ENCODE measurements at regions not wholly inside any gene's neighbourhood (a gene's known extent, or its start where the extent isn't known, plus 50 kb on each side); places are given as distances from the start of the nearest gene placed in this dataset.
"Not testable (repeated sequence)": the region's sequence is repeated elsewhere in the genome, so short reads cannot be mapped to it uniquely, and the experiment has no call there.

DNA sequence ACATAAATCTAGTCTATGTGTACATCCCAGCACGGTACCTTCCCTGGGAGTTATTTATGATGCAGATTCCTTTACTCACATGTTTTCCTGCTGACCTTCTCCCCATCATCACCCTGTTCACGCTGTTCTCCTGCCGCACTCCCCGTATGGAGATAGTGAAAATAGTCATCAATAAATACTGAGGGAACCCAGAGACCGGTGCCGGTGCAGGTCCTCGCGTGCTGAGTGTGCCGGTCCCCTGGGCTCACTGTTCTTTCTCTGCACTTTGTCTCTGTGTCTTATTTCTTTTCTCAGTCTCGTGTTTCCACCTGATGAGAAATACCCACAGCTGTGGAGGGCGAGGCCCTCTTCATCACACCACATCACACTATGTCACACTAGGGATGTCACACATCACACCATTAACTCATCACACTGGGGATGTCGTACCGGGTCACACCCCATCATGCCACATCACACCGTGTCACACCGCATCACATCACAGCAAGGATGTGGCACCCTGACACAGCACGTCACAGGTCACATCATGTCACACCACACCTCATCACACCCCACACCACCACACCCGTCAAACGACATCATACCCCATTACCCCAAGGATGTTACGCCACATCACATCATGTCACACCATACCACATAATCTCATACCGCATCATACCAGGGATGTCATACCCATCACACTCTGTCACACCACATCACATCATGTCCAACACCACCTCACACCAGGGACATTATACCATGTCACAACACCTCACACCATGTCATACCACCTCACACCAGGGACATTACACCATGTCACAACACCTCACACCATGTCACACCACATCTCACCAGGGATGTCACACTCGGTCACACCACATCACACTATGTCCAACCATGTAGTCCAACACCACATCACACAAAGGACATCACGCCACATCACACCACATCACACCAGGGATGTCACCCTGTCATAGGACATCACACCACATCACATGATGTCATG, 207.0 kb downstream of the TMEM121 start:
- POLR2A ChIA-PET (ENCODE audit: low non-redundant PET) = no interaction called here
- no peak overlapping the region for H3K4me3 ChIP-seq (ENCODE audit: low read depth, low read length, poor library complexity, severe bottlenecking)
- TF ChIP-seq, protein P1, sequence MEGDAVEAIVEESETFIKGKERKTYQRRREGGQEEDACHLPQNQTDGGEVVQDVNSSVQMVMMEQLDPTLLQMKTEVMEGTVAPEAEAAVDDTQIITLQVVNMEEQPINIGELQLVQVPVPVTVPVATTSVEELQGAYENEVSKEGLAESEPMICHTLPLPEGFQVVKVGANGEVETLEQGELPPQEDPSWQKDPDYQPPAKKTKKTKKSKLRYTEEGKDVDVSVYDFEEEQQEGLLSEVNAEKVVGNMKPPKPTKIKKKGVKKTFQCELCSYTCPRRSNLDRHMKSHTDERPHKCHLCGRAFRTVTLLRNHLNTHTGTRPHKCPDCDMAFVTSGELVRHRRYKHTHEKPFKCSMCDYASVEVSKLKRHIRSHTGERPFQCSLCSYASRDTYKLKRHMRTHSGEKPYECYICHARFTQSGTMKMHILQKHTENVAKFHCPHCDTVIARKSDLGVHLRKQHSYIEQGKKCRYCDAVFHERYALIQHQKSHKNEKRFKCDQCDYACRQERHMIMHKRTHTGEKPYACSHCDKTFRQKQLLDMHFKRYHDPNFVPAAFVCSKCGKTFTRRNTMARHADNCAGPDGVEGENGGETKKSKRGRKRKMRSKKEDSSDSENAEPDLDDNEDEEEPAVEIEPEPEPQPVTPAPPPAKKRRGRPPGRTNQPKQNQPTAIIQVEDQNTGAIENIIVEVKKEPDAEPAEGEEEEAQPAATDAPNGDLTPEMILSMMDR (conservative IDR thresholded peaks at IDR 0.05; ENCODE audit: low read depth, low read length) = no peak
- TF ChIP-seq EZH2 (IDR thresholded peaks at IDR 0.05; ENCODE audit: borderline replicate concordance, low read depth, low read length, poor library complexity, severe bottlenecking) = no peak
- no peaks in the 10 kb centered on the region for H3K36me3 ChIP-seq (ENCODE audit: insufficient read depth, low read length, poor library complexity, severe bottlenecking)
- intact Hi-C loops (cut with micrococcal nuclease; ENCODE audit: unreplicated experiment) = no loop called here
- H3K27me3 ChIP-seq (replicated peaks; ENCODE audit: insufficient read depth, low read depth, low read length, poor library complexity) = no peaks in the 10 kb centered on the region
- CTCF ChIA-PET = no interaction called here
- no peaks in the 10 kb centered on the region for H3K4me1 ChIP-seq (ENCODE audit: insufficient read depth, low read length, poor library complexity, severe bottlenecking)
- H3K9me3 ChIP-seq (ENCODE audit: low read depth, low read length, poor library complexity, severe bottlenecking) = no peaks in the 10 kb centered on the region
- DNase-seq (ENCODE audit: low spot score) = no peak
- H3K27ac ChIP-seq (ENCODE audit: low read depth, low read length, poor library complexity, severe bottlenecking) = no peak overlapping the region
- no TSS peak for BruUV-seq (replicated peaks)

DNA sequence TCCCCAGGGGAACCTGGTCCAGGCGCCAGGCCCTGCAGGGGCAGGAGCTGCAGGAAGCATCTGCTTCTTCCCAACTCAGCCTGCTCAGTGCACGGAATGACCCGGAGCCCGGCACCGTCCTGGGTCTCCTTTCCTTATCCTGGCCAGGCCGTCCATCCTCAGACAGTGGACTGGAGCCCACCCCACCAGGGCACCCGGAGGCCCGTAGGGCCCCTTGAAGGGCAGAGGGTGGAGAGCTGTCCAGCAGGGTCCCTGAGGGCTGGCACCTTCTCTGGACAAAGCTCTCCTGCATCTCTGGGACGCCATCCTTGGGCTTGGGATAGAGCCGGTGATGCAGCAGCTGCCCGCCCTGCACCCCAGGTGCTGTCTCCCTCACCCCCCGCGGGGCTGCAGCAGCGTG, 207.9 kb downstream of the TMEM121 start:
- DNase-seq (ENCODE audit: low spot score); intact Hi-C loops (cut with micrococcal nuclease; ENCODE audit: unreplicated experiment); BruUV-seq (replicated peaks); H3K27me3 ChIP-seq (replicated peaks; ENCODE audit: insufficient read depth, low read depth, low read length, poor library complexity); H3K36me3 ChIP-seq (ENCODE audit: insufficient read depth, low read length, poor library complexity, severe bottlenecking); POLR2A ChIA-PET (ENCODE audit: low non-redundant PET); H3K27ac ChIP-seq (ENCODE audit: low read depth, low read length, poor library complexity, severe bottlenecking); CTCF ChIA-PET; H3K9me3 ChIP-seq (ENCODE audit: low read depth, low read length, poor library complexity, severe bottlenecking); H3K4me3 ChIP-seq (ENCODE audit: low read depth, low read length, poor library complexity, severe bottlenecking); H3K4me1 ChIP-seq (ENCODE audit: insufficient read depth, low read length, poor library complexity, severe bottlenecking): not testable (repeated sequence)

DNA sequence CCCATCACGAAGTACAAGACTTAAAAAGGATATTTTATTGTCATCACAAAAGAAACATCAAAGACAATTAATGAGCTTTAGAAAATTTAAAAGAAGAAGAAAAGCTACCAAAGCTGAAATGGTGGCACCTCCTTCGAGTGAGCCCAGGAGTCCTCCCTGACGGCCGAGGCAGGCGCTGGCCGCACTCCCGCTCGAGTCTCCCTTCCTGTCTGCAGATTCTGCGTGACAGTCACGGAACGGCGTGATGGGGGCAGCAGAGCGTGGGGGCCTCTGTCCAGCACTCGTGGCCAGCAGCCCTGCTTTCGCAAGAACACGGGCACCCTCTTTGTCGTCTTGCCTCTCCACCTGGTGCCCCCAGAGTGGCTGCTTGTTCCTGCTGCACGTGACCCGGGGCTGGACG, 209.9 kb downstream of the TMEM121 start:
- DNase-seq (ENCODE audit: low spot score); POLR2A ChIA-PET (ENCODE audit: low non-redundant PET); BruUV-seq (replicated peaks); H3K36me3 ChIP-seq (ENCODE audit: insufficient read depth, low read length, poor library complexity, severe bottlenecking); H3K4me3 ChIP-seq (ENCODE audit: low read depth, low read length, poor library complexity, severe bottlenecking); intact Hi-C loops (cut with micrococcal nuclease; ENCODE audit: unreplicated experiment); H3K27me3 ChIP-seq (replicated peaks; ENCODE audit: insufficient read depth, low read depth, low read length, poor library complexity); H3K27ac ChIP-seq (ENCODE audit: low read depth, low read length, poor library complexity, severe bottlenecking); H3K9me3 ChIP-seq (ENCODE audit: low read depth, low read length, poor library complexity, severe bottlenecking); CTCF ChIA-PET; H3K4me1 ChIP-seq (ENCODE audit: insufficient read depth, low read length, poor library complexity, severe bottlenecking): not testable (repeated sequence)

DNA sequence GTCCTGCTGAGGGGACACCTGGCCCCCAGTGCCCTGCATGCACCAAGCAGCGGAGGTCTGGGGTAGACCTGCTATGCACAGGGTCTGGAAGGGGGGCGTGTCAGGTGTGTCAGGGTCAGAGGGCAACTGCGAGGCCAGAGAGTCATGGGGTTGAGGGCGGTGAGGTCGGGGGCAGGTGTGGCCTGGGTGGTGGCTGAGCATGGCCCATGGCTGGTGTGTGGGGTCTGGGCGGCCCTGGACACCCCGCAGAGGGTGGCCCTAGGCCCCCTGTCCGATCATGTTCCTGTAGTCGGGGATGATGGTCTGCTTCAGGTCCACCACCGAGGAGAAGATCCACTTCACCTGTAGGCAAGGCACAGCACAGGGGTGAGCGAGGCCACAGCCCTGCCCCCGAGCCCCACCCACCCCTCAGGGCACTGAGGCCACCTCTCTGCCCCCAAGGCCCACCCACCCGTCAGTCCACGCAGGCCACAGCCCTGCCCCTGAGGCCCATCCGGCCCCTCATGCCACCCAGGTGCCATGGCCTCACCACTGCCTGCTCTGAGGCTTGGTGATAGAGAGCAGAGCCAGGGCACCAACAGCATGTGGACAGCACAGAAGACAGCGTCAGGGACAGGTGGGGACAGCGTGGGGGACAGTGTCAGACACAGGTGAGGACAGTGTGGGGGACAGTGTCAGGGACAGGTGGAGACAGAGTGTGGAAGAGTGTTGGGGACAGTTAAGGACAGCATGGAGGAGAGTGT, 211.3 kb downstream of the TMEM121 start:
- ChIA-PET POLR2A (ENCODE audit: low non-redundant PET) (no interaction called here), CTCF (no interaction called here)
- Histone ChIP-seq H3K36me3 (ENCODE audit: insufficient read depth, low read length, poor library complexity, severe bottlenecking) (no peaks in the 10 kb centered on the region), H3K27ac (ENCODE audit: low read depth, low read length, poor library complexity, severe bottlenecking) (no peak overlapping the region), H3K9me3 (ENCODE audit: low read depth, low read length, poor library complexity, severe bottlenecking) (no peaks in the 10 kb centered on the region), H3K4me1 (ENCODE audit: insufficient read depth, low read length, poor library complexity, severe bottlenecking) (no peaks in the 10 kb centered on the region), H3K27me3 (replicated peaks; ENCODE audit: insufficient read depth, low read depth, low read length, poor library complexity) (no peaks in the 10 kb centered on the region), H3K4me3 (ENCODE audit: low read depth, low read length, poor library complexity, severe bottlenecking) (no peak overlapping the region)
- no TSS peak for BruUV-seq (replicated peaks)
- TF ChIP-seq, protein P1 (conservative IDR thresholded peaks at IDR 0.05; ENCODE audit: low read depth, low read length) = no peak
- no peak for TF ChIP-seq EZH2 (IDR thresholded peaks at IDR 0.05; ENCODE audit: borderline replicate concordance, low read depth, low read length, poor library complexity, severe bottlenecking)
- intact Hi-C loops (cut with micrococcal nuclease; ENCODE audit: unreplicated experiment) = no loop called here
- no peak for DNase-seq (ENCODE audit: low spot score)
